ENCODE measurements at regions not wholly inside any gene's neighbourhood (a gene's known extent, or its start where the extent isn't known, plus 50 kb on each side); places are given as distances from the start of the nearest gene placed in this dataset.

GRCh38 chr4:95980877-95981360 is 141.0 kb downstream of the PDHA2 start:
- H3K4me1 ChIP-seq: no peaks in the 10 kb centered on the region
- TF ChIP-seq, protein P1, sequence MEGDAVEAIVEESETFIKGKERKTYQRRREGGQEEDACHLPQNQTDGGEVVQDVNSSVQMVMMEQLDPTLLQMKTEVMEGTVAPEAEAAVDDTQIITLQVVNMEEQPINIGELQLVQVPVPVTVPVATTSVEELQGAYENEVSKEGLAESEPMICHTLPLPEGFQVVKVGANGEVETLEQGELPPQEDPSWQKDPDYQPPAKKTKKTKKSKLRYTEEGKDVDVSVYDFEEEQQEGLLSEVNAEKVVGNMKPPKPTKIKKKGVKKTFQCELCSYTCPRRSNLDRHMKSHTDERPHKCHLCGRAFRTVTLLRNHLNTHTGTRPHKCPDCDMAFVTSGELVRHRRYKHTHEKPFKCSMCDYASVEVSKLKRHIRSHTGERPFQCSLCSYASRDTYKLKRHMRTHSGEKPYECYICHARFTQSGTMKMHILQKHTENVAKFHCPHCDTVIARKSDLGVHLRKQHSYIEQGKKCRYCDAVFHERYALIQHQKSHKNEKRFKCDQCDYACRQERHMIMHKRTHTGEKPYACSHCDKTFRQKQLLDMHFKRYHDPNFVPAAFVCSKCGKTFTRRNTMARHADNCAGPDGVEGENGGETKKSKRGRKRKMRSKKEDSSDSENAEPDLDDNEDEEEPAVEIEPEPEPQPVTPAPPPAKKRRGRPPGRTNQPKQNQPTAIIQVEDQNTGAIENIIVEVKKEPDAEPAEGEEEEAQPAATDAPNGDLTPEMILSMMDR (IDR thresholded peaks at IDR 0.05): no peak
- H3K4me3 ChIP-seq: no peak overlapping the region
- no peak overlapping the region for H3K9ac ChIP-seq (ENCODE audit: low read depth in 2 of 2, low read length in 2 of 2)
- H3K9me3 ChIP-seq: no peaks in the 10 kb centered on the region
- no peak overlapping the region for H3K27ac ChIP-seq
- no peaks in the 10 kb centered on the region for H3K27me3 ChIP-seq
- no peaks in the 10 kb centered on the region for H3K36me3 ChIP-seq
- intact Hi-C loops (cut with DNase I): no loop called here
- no peak for DNase-seq

DNA sequence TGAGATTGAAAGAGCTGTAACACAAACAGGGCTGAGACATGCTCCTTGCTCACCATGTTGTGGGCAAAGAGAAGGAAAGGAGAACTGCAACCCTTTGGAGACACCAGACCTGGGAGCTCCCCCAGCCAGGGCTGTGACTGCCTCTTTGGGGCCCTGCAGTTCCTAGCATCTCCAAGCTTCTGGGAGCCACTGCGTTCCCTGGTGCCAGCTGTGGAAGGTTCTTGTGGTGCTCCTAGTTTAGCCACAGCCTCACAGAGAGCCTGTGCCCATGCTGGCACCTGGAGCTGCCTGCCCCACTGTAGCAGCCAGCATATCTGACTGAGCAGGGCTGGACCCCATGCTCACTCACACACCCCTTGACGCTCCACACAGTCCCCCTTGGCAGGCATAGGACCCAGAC is 141.7 kb downstream of the PDHA2 start:
- no peaks in the 10 kb centered on the region for H3K9me3 ChIP-seq
- H3K36me3 ChIP-seq: no peaks in the 10 kb centered on the region
- H3K27me3 ChIP-seq: no peaks in the 10 kb centered on the region
- H3K4me3 ChIP-seq: no peak overlapping the region
- no peak overlapping the region for H3K27ac ChIP-seq
- DNase-seq: no peak
- intact Hi-C loops (cut with DNase I): no loop called here
- no peak overlapping the region for H3K9ac ChIP-seq (ENCODE audit: low read depth in 2 of 2, low read length in 2 of 2)
- H3K4me1 ChIP-seq: no peaks in the 10 kb centered on the region
- TF ChIP-seq, protein P1 (IDR thresholded peaks at IDR 0.05): no peak

DNA sequence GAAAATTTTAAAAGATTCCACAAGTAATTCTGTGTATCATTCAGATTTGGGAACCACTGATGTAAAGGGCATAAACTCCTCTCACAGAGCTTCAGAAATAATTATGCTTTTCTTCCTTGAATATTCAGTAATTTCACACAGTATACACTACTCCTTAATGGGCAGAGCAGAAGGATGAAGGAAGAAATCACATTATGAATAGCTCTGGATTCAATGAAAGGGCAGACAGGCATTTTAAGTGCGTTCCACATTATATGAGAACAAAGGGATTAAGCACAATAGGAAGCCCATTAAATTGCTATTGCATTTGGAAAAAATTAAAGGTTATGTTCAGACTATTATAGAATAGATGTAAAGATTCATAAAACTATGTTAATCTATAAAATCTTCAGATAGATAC is 142.6 kb downstream of the PDHA2 start:
- Histone ChIP-seq H3K4me3 (no peak overlapping the region), H3K27me3 (no peaks in the 10 kb centered on the region), H3K9me3 (no peaks in the 10 kb centered on the region), H3K27ac (no peak overlapping the region), H3K9ac (ENCODE audit: low read depth in 2 of 2, low read length in 2 of 2) (no peak overlapping the region), H3K36me3 (no peaks in the 10 kb centered on the region), H3K4me1 (no peaks in the 10 kb centered on the region)
- TF ChIP-seq, protein P1 (IDR thresholded peaks at IDR 0.05): no peak
- no peak for DNase-seq
- intact Hi-C loops (cut with DNase I): no loop called here

- intact Hi-C loops (cut with DNase I): no loop called here
- DNase-seq: no peak
- TF ChIP-seq, protein P1 (IDR thresholded peaks at IDR 0.05): no peak
Observed at GRCh38 chr4:95984081-95984480, 144.2 kb downstream of the PDHA2 start.

DNA sequence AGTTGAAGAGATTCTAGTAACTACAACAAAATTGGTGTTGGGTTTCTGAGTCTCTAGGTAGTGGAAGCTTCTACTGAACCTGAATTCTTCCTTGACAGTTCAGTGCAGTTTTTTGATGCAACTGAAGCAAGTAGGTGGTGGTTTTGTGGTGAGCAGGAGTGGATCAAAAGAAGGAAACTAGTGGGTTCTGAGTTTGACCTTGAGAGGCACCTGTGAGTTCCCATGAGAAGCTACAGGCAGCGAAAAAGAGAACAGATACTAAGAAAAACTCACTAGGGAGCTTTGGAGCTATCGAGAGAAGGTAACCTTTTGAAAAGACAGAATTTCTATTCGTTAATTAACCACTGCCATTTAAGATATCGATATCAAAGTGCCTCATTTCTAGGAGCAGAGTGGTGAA is 145.2 kb downstream of the PDHA2 start:
- Histone ChIP-seq H3K27me3 (no peaks in the 10 kb centered on the region), H3K4me1 (no peaks in the 10 kb centered on the region), H3K9me3 (no peaks in the 10 kb centered on the region), H3K27ac (no peak overlapping the region), H3K36me3 (no peaks in the 10 kb centered on the region), H3K9ac (ENCODE audit: low read depth in 2 of 2, low read length in 2 of 2) (no peak overlapping the region), H3K4me3 (no peak overlapping the region)
- TF ChIP-seq, protein P1 (IDR thresholded peaks at IDR 0.05): no peak
- no peak for DNase-seq
- intact Hi-C loops (cut with DNase I): no loop called here

More at GRCh38 chr4:95984081-95984480, 144.2 kb downstream of the PDHA2 start:
- Histone ChIP-seq H3K27ac (no peak overlapping the region), H3K9ac (ENCODE audit: low read depth in 2 of 2, low read length in 2 of 2) (no peak overlapping the region), H3K4me3 (no peak overlapping the region), H3K9me3 (no peaks in the 10 kb centered on the region), H3K36me3 (no peaks in the 10 kb centered on the region), H3K27me3 (no peaks in the 10 kb centered on the region), H3K4me1 (no peaks in the 10 kb centered on the region)
